ENCODE measurements at regions not wholly inside any gene's neighbourhood (a gene's known extent, or its start where the extent isn't known, plus 50 kb on each side); places are given as distances from the start of the nearest gene placed in this dataset.
"Not testable (repeated sequence)": the region's sequence is repeated elsewhere in the genome, so short reads cannot be mapped to it uniquely, and the experiment has no call there.

GRCh38 chr7:114334989-114335388 is 79.6 kb upstream of the FOXP2 start:
- Histone ChIP-seq H3K9me3 (ENCODE audit: control insufficient read depth in 2 of 2, insufficient read depth in 1 of 2, low read length in 1 of 2) (no peaks in the 10 kb centered on the region), H3K27me3 (ENCODE audit: control insufficient read depth in 2 of 2, insufficient read depth in 1 of 2, low read length in 1 of 2) (no peaks in the 10 kb centered on the region), H3K4me1 (ENCODE audit: control insufficient read depth in 2 of 2, insufficient read depth in 2 of 2, low read length in 2 of 2) (no peaks in the 10 kb centered on the region), H3K36me3 (ENCODE audit: control insufficient read depth in 2 of 2, insufficient read depth in 2 of 2, low read length in 1 of 2) (no peaks in the 10 kb centered on the region), H3K27ac (ENCODE audit: low read depth in 1 of 2, low read length in 1 of 2) (no peak overlapping the region), H3K4me3 (ENCODE audit: low read length in 2 of 2) (no peak overlapping the region)
- WGBS: 81% methylated on average over 1 of the region's 1 CpG
- DNase-seq (ENCODE audit: low read depth in 6 of 9, low spot score in 9 of 9): no peak

GRCh38 chr7:114329458-114329857 is 85.2 kb upstream of the FOXP2 start:
- not testable (repeated sequence) for H3K9me3 ChIP-seq (ENCODE audit: control insufficient read depth in 2 of 2, insufficient read depth in 1 of 2, low read length in 1 of 2); DNase-seq (ENCODE audit: low read depth in 6 of 9, low spot score in 9 of 9); H3K27me3 ChIP-seq (ENCODE audit: control insufficient read depth in 2 of 2, insufficient read depth in 1 of 2, low read length in 1 of 2); H3K36me3 ChIP-seq (ENCODE audit: control insufficient read depth in 2 of 2, insufficient read depth in 2 of 2, low read length in 1 of 2); H3K4me1 ChIP-seq (ENCODE audit: control insufficient read depth in 2 of 2, insufficient read depth in 2 of 2, low read length in 2 of 2); H3K4me3 ChIP-seq (ENCODE audit: low read length in 2 of 2); H3K27ac ChIP-seq (ENCODE audit: low read depth in 1 of 2, low read length in 1 of 2)
- 95% methylated on average over 10 of the region's 10 CpGs for WGBS

- no peaks in the 10 kb centered on the region for H3K27me3 ChIP-seq (ENCODE audit: control insufficient read depth in 2 of 2, insufficient read depth in 1 of 2, low read length in 1 of 2)
- H3K4me3 ChIP-seq (ENCODE audit: low read length in 2 of 2): no peak overlapping the region
- no peaks in the 10 kb centered on the region for H3K36me3 ChIP-seq (ENCODE audit: control insufficient read depth in 2 of 2, insufficient read depth in 2 of 2, low read length in 1 of 2)
- 50% methylated on average over 2 of the region's 2 CpGs for WGBS
- DNase-seq (ENCODE audit: low read depth in 6 of 9, low spot score in 9 of 9): no peak
- H3K9me3 ChIP-seq (ENCODE audit: control insufficient read depth in 2 of 2, insufficient read depth in 1 of 2, low read length in 1 of 2): no peaks in the 10 kb centered on the region
- no peak overlapping the region for H3K27ac ChIP-seq (ENCODE audit: low read depth in 1 of 2, low read length in 1 of 2)
- H3K4me1 ChIP-seq (ENCODE audit: control insufficient read depth in 2 of 2, insufficient read depth in 2 of 2, low read length in 2 of 2): no peaks in the 10 kb centered on the region
Measured at GRCh38 chr7:114317450-114318098, 97.0 kb upstream of the FOXP2 start.

GRCh38 chr7:114312649-114313048 is 102.0 kb upstream of the FOXP2 start:
- H3K4me1 ChIP-seq (ENCODE audit: control insufficient read depth in 2 of 2, insufficient read depth in 2 of 2, low read length in 2 of 2): no peaks in the 10 kb centered on the region
- no peak for DNase-seq (ENCODE audit: low read depth in 6 of 9, low spot score in 9 of 9)

GRCh38 chr7:114310345-114311110 is 104.1 kb upstream of the FOXP2 start:
- Histone ChIP-seq H3K9me3 (ENCODE audit: control insufficient read depth in 2 of 2, insufficient read depth in 1 of 2, low read length in 1 of 2) (no peaks in the 10 kb centered on the region), H3K27ac (ENCODE audit: low read depth in 1 of 2, low read length in 1 of 2) (no peak overlapping the region), H3K4me1 (ENCODE audit: control insufficient read depth in 2 of 2, insufficient read depth in 2 of 2, low read length in 2 of 2) (no peaks in the 10 kb centered on the region), H3K27me3 (ENCODE audit: control insufficient read depth in 2 of 2, insufficient read depth in 1 of 2, low read length in 1 of 2) (no peaks in the 10 kb centered on the region), H3K4me3 (ENCODE audit: low read length in 2 of 2) (no peak overlapping the region), H3K36me3 (ENCODE audit: control insufficient read depth in 2 of 2, insufficient read depth in 2 of 2, low read length in 1 of 2) (no peaks in the 10 kb centered on the region)
- no peak for DNase-seq (ENCODE audit: low read depth in 6 of 9, low spot score in 9 of 9)
- WGBS: 96% methylated on average over 6 of the region's 6 CpGs

More at GRCh38 chr7:114312649-114313048, 102.0 kb upstream of the FOXP2 start:
- Histone ChIP-seq H3K9me3 (ENCODE audit: control insufficient read depth in 2 of 2, insufficient read depth in 1 of 2, low read length in 1 of 2) (no peaks in the 10 kb centered on the region), H3K4me3 (ENCODE audit: low read length in 2 of 2) (no peak overlapping the region), H3K27me3 (ENCODE audit: control insufficient read depth in 2 of 2, insufficient read depth in 1 of 2, low read length in 1 of 2) (no peaks in the 10 kb centered on the region), H3K27ac (ENCODE audit: low read depth in 1 of 2, low read length in 1 of 2) (no peak overlapping the region), H3K36me3 (ENCODE audit: control insufficient read depth in 2 of 2, insufficient read depth in 2 of 2, low read length in 1 of 2) (no peaks in the 10 kb centered on the region)
- WGBS: 90% methylated on average over 1 of the region's 1 CpG

- H3K36me3 ChIP-seq (ENCODE audit: control insufficient read depth in 2 of 2, insufficient read depth in 2 of 2, low read length in 1 of 2): no peaks in the 10 kb centered on the region
- no peaks in the 10 kb centered on the region for H3K9me3 ChIP-seq (ENCODE audit: control insufficient read depth in 2 of 2, insufficient read depth in 1 of 2, low read length in 1 of 2)
- no peak overlapping the region for H3K27ac ChIP-seq (ENCODE audit: low read depth in 1 of 2, low read length in 1 of 2)
- H3K4me3 ChIP-seq (ENCODE audit: low read length in 2 of 2): no peak overlapping the region
- no peaks in the 10 kb centered on the region for H3K27me3 ChIP-seq (ENCODE audit: control insufficient read depth in 2 of 2, insufficient read depth in 1 of 2, low read length in 1 of 2)
- no peak for DNase-seq (ENCODE audit: low read depth in 6 of 9, low spot score in 9 of 9)
- 78% methylated on average over 2 of the region's 2 CpGs for WGBS
- H3K4me1 ChIP-seq (ENCODE audit: control insufficient read depth in 2 of 2, insufficient read depth in 2 of 2, low read length in 2 of 2): no peaks in the 10 kb centered on the region
Measured at GRCh38 chr7:114309729-114310128, 104.9 kb upstream of the FOXP2 start.

GRCh38 chr7:114303301-114303700 is 111.3 kb upstream of the FOXP2 start:
- no peak overlapping the region for H3K4me3 ChIP-seq (ENCODE audit: low read length in 2 of 2)
- H3K27ac ChIP-seq (ENCODE audit: low read depth in 1 of 2, low read length in 1 of 2): no peak overlapping the region
- DNase-seq (ENCODE audit: low read depth in 6 of 9, low spot score in 9 of 9): no peak
- H3K9me3 ChIP-seq (ENCODE audit: control insufficient read depth in 2 of 2, insufficient read depth in 1 of 2, low read length in 1 of 2): no peaks in the 10 kb centered on the region
- no peaks in the 10 kb centered on the region for H3K27me3 ChIP-seq (ENCODE audit: control insufficient read depth in 2 of 2, insufficient read depth in 1 of 2, low read length in 1 of 2)
- no peaks in the 10 kb centered on the region for H3K4me1 ChIP-seq (ENCODE audit: control insufficient read depth in 2 of 2, insufficient read depth in 2 of 2, low read length in 2 of 2)
- H3K36me3 ChIP-seq (ENCODE audit: control insufficient read depth in 2 of 2, insufficient read depth in 2 of 2, low read length in 1 of 2): no peaks in the 10 kb centered on the region

- Histone ChIP-seq H3K9me3 (ENCODE audit: control insufficient read depth in 2 of 2, insufficient read depth in 1 of 2, low read length in 1 of 2) (no peaks in the 10 kb centered on the region), H3K27ac (ENCODE audit: low read depth in 1 of 2, low read length in 1 of 2) (no peak overlapping the region), H3K27me3 (ENCODE audit: control insufficient read depth in 2 of 2, insufficient read depth in 1 of 2, low read length in 1 of 2) (no peaks in the 10 kb centered on the region), H3K4me1 (ENCODE audit: control insufficient read depth in 2 of 2, insufficient read depth in 2 of 2, low read length in 2 of 2) (no peaks in the 10 kb centered on the region), H3K4me3 (ENCODE audit: low read length in 2 of 2) (no peak overlapping the region), H3K36me3 (ENCODE audit: control insufficient read depth in 2 of 2, insufficient read depth in 2 of 2, low read length in 1 of 2) (no peaks in the 10 kb centered on the region)
- 90% methylated on average over 4 of the region's 4 CpGs for WGBS
- no peak for DNase-seq (ENCODE audit: low read depth in 6 of 9, low spot score in 9 of 9)
Measured at GRCh38 chr7:114302858-114303257, 111.8 kb upstream of the FOXP2 start.

GRCh38 chr7:114298011-114298410 is 116.6 kb upstream of the FOXP2 start:
- no peaks in the 10 kb centered on the region for H3K27me3 ChIP-seq (ENCODE audit: control insufficient read depth in 2 of 2, insufficient read depth in 1 of 2, low read length in 1 of 2)
- no peak for DNase-seq (ENCODE audit: low read depth in 6 of 9, low spot score in 9 of 9)
- no peaks in the 10 kb centered on the region for H3K4me1 ChIP-seq (ENCODE audit: control insufficient read depth in 2 of 2, insufficient read depth in 2 of 2, low read length in 2 of 2)
- no peaks in the 10 kb centered on the region for H3K36me3 ChIP-seq (ENCODE audit: control insufficient read depth in 2 of 2, insufficient read depth in 2 of 2, low read length in 1 of 2)
- no peaks in the 10 kb centered on the region for H3K9me3 ChIP-seq (ENCODE audit: control insufficient read depth in 2 of 2, insufficient read depth in 1 of 2, low read length in 1 of 2)
- whole genome bisulfite sequencing: 36% methylated on average over 4 of the region's 4 CpGs
- H3K27ac ChIP-seq (ENCODE audit: low read depth in 1 of 2, low read length in 1 of 2): no peak overlapping the region
- no peak overlapping the region for H3K4me3 ChIP-seq (ENCODE audit: low read length in 2 of 2)
